ENCODE measurements at regions not wholly inside any gene's neighbourhood (a gene's known extent, or its start where the extent isn't known, plus 50 kb on each side); places are given as distances from the start of the nearest gene placed in this dataset.

GRCh38 chr14:26380637-26381036 lies 217.2 kb downstream of the NOVA1 start:
- no peak overlapping the region for H3K14ac ChIP-seq (replicated peaks; ENCODE audit: low read depth, low read length)
- no peak overlapping the region for H3K4me3 ChIP-seq (ENCODE audit: insufficient read depth, low read depth, low read length)
- no peaks in the 10 kb centered on the region for H4K20me1 ChIP-seq (ENCODE audit: insufficient read depth, low read length)
- no peak overlapping the region for H3K4me2 ChIP-seq (ENCODE audit: low read depth, low read length)
- in situ Hi-C loops (cut with MboI; ENCODE audit: low sequenced_read_pairs): no loop called here
- no peak overlapping the region for H3K27ac ChIP-seq (ENCODE audit: insufficient read depth, low read length)
- H4K5ac ChIP-seq (ENCODE audit: low read depth, low read length): no peak overlapping the region
- H2AK5ac ChIP-seq (ENCODE audit: low read depth, low read length): no peak overlapping the region
- H2BK20ac ChIP-seq (ENCODE audit: low read depth, low read length): no peak overlapping the region
- no peaks in the 10 kb centered on the region for H3K4me1 ChIP-seq (ENCODE audit: control insufficient read depth, insufficient read depth, low read length)
- H2AK9ac ChIP-seq (replicated peaks; ENCODE audit: low read depth, low read length, poor library complexity): no peak overlapping the region
- no peak for DNase-seq
- TF ChIP-seq RAD21 (IDR thresholded peaks at IDR 0.05; ENCODE audit: low read length): no peak
- TF ChIP-seq CHD1 (IDR thresholded peaks at IDR 0.05; ENCODE audit: low read depth, low read length): no peak
- no peak for TF ChIP-seq RFX5 (IDR thresholded peaks at IDR 0.05; ENCODE audit: low read depth, low read length)
- TF ChIP-seq MAFK (IDR thresholded peaks at IDR 0.05; ENCODE audit: low read depth, low read length): no peak
- TF ChIP-seq ELK1 (IDR thresholded peaks at IDR 0.05; ENCODE audit: borderline replicate concordance, low read depth, low read length): no peak
- no peak for TF ChIP-seq NFE2L2 (IDR thresholded peaks at IDR 0.05; ENCODE audit: low read depth, low read length)
- no peak for TF ChIP-seq CEBPB (IDR thresholded peaks at IDR 0.05; ENCODE audit: low read depth, low read length)
- no peak for TF ChIP-seq CTCF (conservative IDR thresholded peaks at IDR 0.05; ENCODE audit: low read depth, low read length)
- TF ChIP-seq USF2 (IDR thresholded peaks at IDR 0.05; ENCODE audit: low read depth, low read length): no peak
- no peak for TF ChIP-seq MAZ (IDR thresholded peaks at IDR 0.05; ENCODE audit: borderline replicate concordance, low read depth, low read length)
- TF ChIP-seq POLR2A (IDR thresholded peaks at IDR 0.05; ENCODE audit: low read depth, low read length): no peak
- no peak for TF ChIP-seq FOS (IDR thresholded peaks at IDR 0.05; ENCODE audit: low read depth, low read length)
- TF ChIP-seq MXI1 (IDR thresholded peaks at IDR 0.05; ENCODE audit: borderline replicate concordance, low read depth, low read length): no peak
- no peak for TF ChIP-seq SMC3 (IDR thresholded peaks at IDR 0.05; ENCODE audit: low read depth, low read length)
- TF ChIP-seq BHLHE40 (IDR thresholded peaks at IDR 0.05; ENCODE audit: low read depth, low read length): no peak
- no peak overlapping the region for H2BK5ac ChIP-seq (ENCODE audit: low read depth, low read length, poor library complexity, severe bottlenecking)
- ChIA-PET CTCF (interaction anchor here (0.7 kb wide), 1 partner anchor 434 kb away, joined by 3 read pairs; no protein-coding TSS in a partner anchor), POLR2A (ENCODE audit: unreplicated experiment) (no interaction called here)
- no peaks in the 10 kb centered on the region for H3K9me1 ChIP-seq (ENCODE audit: insufficient read depth, low read length)
- H3K9ac ChIP-seq (ENCODE audit: low read depth, low read length): no peak overlapping the region
- no CpG with 5 or more reads among the region's 1 CpG for WGBS, 2 experiments (ENCODE audit: extremely low coverage in 2 of 2, insufficient read length in 1 of 2)
- H2BK120ac ChIP-seq (ENCODE audit: low read depth, low read length): no peak overlapping the region
- no peak overlapping the region for H4K8ac ChIP-seq (ENCODE audit: low read depth in 2 of 2, low read length in 2 of 2)
- no peaks in the 10 kb centered on the region for H3K27me3 ChIP-seq (ENCODE audit: control insufficient read depth, insufficient read depth, low read length)
- no peaks in the 10 kb centered on the region for H3K79me1 ChIP-seq (ENCODE audit: low read depth in 1 of 2, low read length in 2 of 2)
- no TSS peak for BruUV-seq (replicated peaks)
- ATAC-seq (ENCODE audit: low read depth): no peak
- no peak overlapping the region for H3K4ac ChIP-seq (ENCODE audit: low read depth, low read length)
- no peak overlapping the region for H2BK15ac ChIP-seq (ENCODE audit: low read depth, low read length)
- H3K56ac ChIP-seq (ENCODE audit: extremely low read depth, insufficient read depth, low read length): no peak overlapping the region
- no peak overlapping the region for H3K23ac ChIP-seq (ENCODE audit: low read depth, low read length)
- H2AFZ ChIP-seq (replicated peaks; ENCODE audit: low read length, poor library complexity): no peak overlapping the region
- 0 out of 2 replicates have a peak, but pooled peaks cover 2% of the 10 kb centered on the region for H3K9me3 ChIP-seq (ENCODE audit: control insufficient read depth, insufficient read depth, low read length)
- intact Hi-C loops (cut with micrococcal nuclease): no loop called here
- H3K36me3 ChIP-seq (ENCODE audit: control insufficient read depth, insufficient read depth, low read length): no peaks in the 10 kb centered on the region
- no peak overlapping the region for H4K91ac ChIP-seq (ENCODE audit: insufficient read depth, low read depth, low read length)
- no peak overlapping the region for H3K18ac ChIP-seq (ENCODE audit: low read depth, low read length)
- dilution Hi-C loops (cut with HindIII; ENCODE audit: low sequenced_read_pairs, unreplicated experiment): no loop called here
